Putamen (tissue), 1 donor: ENCODE measurements at regions not wholly inside any gene's neighbourhood (a gene's known extent, or its start where the extent isn't known, plus 50 kb on each side); places are given as distances from the start of the nearest gene placed in this dataset.

ENCODE experiments used
- DNase-seq: peaks from one replicate; pipeline ENCODE4 v3.0.0-alpha.2; 2016; ENCODE audit warnings: low spot score

- DNase-seq, result no peak
Measured at GRCh38 chrX:125003746-125004446, 315.8 kb upstream of the TEX13C start.

- no peak for DNase-seq
Measured at GRCh38 chrX:125004799-125005198, 314.9 kb upstream of the TEX13C start.

- no peak for DNase-seq
Measured at GRCh38 chrX:125005863-125006262, 313.8 kb upstream of the TEX13C start.

GRCh38 chrX:125006704-125007103 is 313.0 kb upstream of the TEX13C start:
- DNase-seq, result no peak

- no peak for DNase-seq
Measured at GRCh38 chrX:125012585-125012984, 307.1 kb upstream of the TEX13C start.

DNA sequence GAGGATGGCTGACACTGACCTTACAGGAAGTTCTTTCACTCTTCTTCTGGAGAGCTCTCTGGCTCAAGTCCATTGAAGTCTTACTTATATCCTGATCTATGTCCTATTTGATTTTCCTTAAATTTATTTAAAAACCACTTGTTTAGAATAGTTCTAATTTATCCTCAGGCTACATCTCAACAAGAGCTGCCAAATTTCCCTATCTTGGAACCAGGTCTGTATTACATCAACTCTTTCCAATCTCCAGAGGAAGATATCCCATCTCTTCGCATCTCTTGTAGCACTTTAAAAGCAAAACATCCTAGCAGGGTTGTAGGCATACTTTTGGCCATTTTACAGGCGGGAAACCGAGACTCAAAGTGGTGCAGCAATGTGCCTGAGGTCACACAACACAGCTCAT is 290.5 kb upstream of the TEX13C start:
- DNase-seq, result no peak
